ENCODE measurements at regions not wholly inside any gene's neighbourhood (a gene's known extent, or its start where the extent isn't known, plus 50 kb on each side); places are given as distances from the start of the nearest gene placed in this dataset.

- H3K27me3 ChIP-seq (replicated peaks in 1 of 2; ENCODE audit: control insufficient read depth in 2 of 2, extremely low read depth in 1 of 2, insufficient read depth in 2 of 2, low read length in 1 of 2) = no peaks in the 10 kb centered on the region
Measured at GRCh38 chr11:40062616-40063015, 1396.8 kb downstream of the LRRC4C start.

DNA sequence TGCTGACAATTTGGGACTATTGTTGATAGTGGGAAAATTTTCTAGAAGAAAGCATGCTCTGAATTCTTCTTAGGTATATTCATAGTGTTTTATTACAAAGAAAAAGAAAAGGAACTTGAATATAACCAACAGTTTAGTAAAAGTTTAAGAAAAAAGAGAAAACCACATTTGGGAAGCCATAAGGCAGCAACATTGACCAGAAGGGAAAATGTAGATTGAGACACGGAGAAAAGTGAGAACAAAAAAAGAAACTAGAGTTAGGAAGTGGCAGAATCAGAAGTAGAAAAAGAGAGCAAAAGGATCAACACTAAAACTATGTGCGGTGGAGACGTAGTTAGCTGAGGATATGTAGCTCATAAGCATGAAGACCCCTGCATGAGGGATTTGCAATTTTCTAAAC is 1398.2 kb downstream of the LRRC4C start:
- Histone ChIP-seq H3K4me1 (ENCODE audit: control insufficient read depth in 1 of 2, extremely low read depth in 1 of 2, insufficient read depth in 2 of 2, low read length in 2 of 2) (no peaks in the 10 kb centered on the region), H3K27ac (ENCODE audit: low read length) (no peak overlapping the region), H3K9me3 (no peaks in the 10 kb centered on the region), H3K4me3 (ENCODE audit: control insufficient read depth in 1 of 2, extremely low read depth in 1 of 2, low read length in 1 of 2) (no peak overlapping the region), H3K27me3 (replicated peaks in 1 of 2; ENCODE audit: control insufficient read depth in 2 of 2, extremely low read depth in 1 of 2, insufficient read depth in 2 of 2, low read length in 1 of 2) (no peaks in the 10 kb centered on the region), H3K36me3 (ENCODE audit: control insufficient read depth in 2 of 2, extremely low read depth in 1 of 2, insufficient read depth in 1 of 2, low read length in 1 of 2) (no peaks in the 10 kb centered on the region)
- CTCF ChIA-PET = no interaction called here
- Mint-ChIP-seq H3K4me3 (no peak overlapping the region), H3K36me3 (no peaks in the 10 kb centered on the region), H3K9me3 (peaks cover 20 to 30% (median 26%) of the 10 kb centered on the region in 3 donors), H3K27ac (no peak overlapping the region), H3K27me3 (no peaks in the 10 kb centered on the region), H3K4me1 (no peaks in the 10 kb centered on the region)
- no peak for DNase-seq
- POLR2A ChIA-PET = interaction anchor here in 1 of 2 donors (0.6 kb wide), 1 partner anchor 102 kb away, joined by 3 read pairs; no protein-coding TSS in a partner anchor
- 50% methylated on average over 1 of the region's 3 CpGs for WGBS (ENCODE audit: insufficient coverage)
- no peak for ATAC-seq (replicated peaks in 1 of 4)

More at GRCh38 chr11:40062616-40063015, 1396.8 kb downstream of the LRRC4C start:
- ChIA-PET POLR2A (no interaction called here), CTCF (no interaction called here)
- H3K27ac ChIP-seq (ENCODE audit: low read length) = no peak overlapping the region
- H3K9me3 Mint-ChIP-seq = peaks cover 20 to 33% (median 26%) of the 10 kb centered on the region in 3 donors
- H3K4me3 Mint-ChIP-seq = no peak overlapping the region
- H3K27me3 Mint-ChIP-seq = no peaks in the 10 kb centered on the region
- H3K4me1 ChIP-seq (ENCODE audit: control insufficient read depth in 1 of 2, extremely low read depth in 1 of 2, insufficient read depth in 2 of 2, low read length in 2 of 2) = no peaks in the 10 kb centered on the region
- H3K36me3 ChIP-seq (ENCODE audit: control insufficient read depth in 2 of 2, extremely low read depth in 1 of 2, insufficient read depth in 1 of 2, low read length in 1 of 2) = no peaks in the 10 kb centered on the region
- H3K4me3 ChIP-seq (ENCODE audit: control insufficient read depth in 1 of 2, extremely low read depth in 1 of 2, low read length in 1 of 2) = no peak overlapping the region
- DNase-seq (no peak), ATAC-seq (replicated peaks in 1 of 4) (no peak)
- WGBS (ENCODE audit: insufficient coverage) = no CpG with 5 or more reads among the region's 2 CpGs
- H3K4me1 Mint-ChIP-seq = no peaks in the 10 kb centered on the region
- no peaks in the 10 kb centered on the region for H3K36me3 Mint-ChIP-seq
- no peak overlapping the region for H3K27ac Mint-ChIP-seq
- H3K9me3 ChIP-seq = no peaks in the 10 kb centered on the region

- H3K4me3 ChIP-seq (ENCODE audit: control insufficient read depth in 1 of 2, extremely low read depth in 1 of 2, low read length in 1 of 2) = no peak overlapping the region
- ATAC-seq (replicated peaks in 1 of 4) = no peak
- H3K36me3 Mint-ChIP-seq = no peaks in the 10 kb centered on the region
- peaks cover 13 to 22% (median 15%) of the 10 kb centered on the region in 3 donors for H3K9me3 Mint-ChIP-seq
- no peaks in the 10 kb centered on the region for H3K27me3 ChIP-seq (replicated peaks in 1 of 2; ENCODE audit: control insufficient read depth in 2 of 2, extremely low read depth in 1 of 2, insufficient read depth in 2 of 2, low read length in 1 of 2)
- H3K27ac Mint-ChIP-seq = no peak overlapping the region
- H3K27me3 Mint-ChIP-seq = no peaks in the 10 kb centered on the region
- ChIA-PET POLR2A (no interaction called here), CTCF (no interaction called here)
- no peak overlapping the region for H3K27ac ChIP-seq (ENCODE audit: low read length)
- no peak overlapping the region for H3K4me3 Mint-ChIP-seq
- H3K9me3 ChIP-seq = no peaks in the 10 kb centered on the region
- no peaks in the 10 kb centered on the region for H3K4me1 ChIP-seq (ENCODE audit: control insufficient read depth in 1 of 2, extremely low read depth in 1 of 2, insufficient read depth in 2 of 2, low read length in 2 of 2)
- no peak for DNase-seq
- no peaks in the 10 kb centered on the region for H3K4me1 Mint-ChIP-seq
- H3K36me3 ChIP-seq (ENCODE audit: control insufficient read depth in 2 of 2, extremely low read depth in 1 of 2, insufficient read depth in 1 of 2, low read length in 1 of 2) = no peaks in the 10 kb centered on the region
Measured at GRCh38 chr11:40054631-40055030, 1404.8 kb downstream of the LRRC4C start.

DNA sequence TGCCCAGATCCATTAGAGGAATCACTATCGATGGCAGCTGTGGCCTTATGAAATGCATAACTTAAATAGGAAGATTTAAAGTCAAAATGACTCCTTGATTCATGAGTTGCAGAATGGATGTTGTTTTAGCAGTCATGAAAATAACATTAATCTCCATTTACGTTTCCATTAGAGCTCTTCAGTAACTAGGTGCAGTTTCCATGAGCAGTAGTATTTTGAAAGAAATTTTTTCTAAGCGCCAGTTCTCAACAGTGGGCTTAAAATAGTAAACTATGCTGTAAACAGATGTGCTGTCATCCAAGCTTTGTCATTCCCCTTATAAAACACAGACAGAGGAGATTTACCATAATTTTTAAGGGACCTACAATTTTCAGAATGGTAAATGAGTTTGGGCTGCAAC is 1414.1 kb downstream of the LRRC4C start:
- no peaks in the 10 kb centered on the region for H3K4me1 Mint-ChIP-seq
- H3K27ac ChIP-seq (ENCODE audit: low read length) = no peak overlapping the region
- no peaks in the 10 kb centered on the region for H3K4me1 ChIP-seq (ENCODE audit: control insufficient read depth in 1 of 2, extremely low read depth in 1 of 2, insufficient read depth in 2 of 2, low read length in 2 of 2)
- no peak overlapping the region for H3K4me3 Mint-ChIP-seq
- no peaks in the 10 kb centered on the region for H3K36me3 ChIP-seq (ENCODE audit: control insufficient read depth in 2 of 2, extremely low read depth in 1 of 2, insufficient read depth in 1 of 2, low read length in 1 of 2)
- DNase-seq (no peak), ATAC-seq (replicated peaks in 1 of 4) (no peak)
- H3K9me3 ChIP-seq = no peaks in the 10 kb centered on the region
- no CpG with 5 or more reads among the region's 3 CpGs for WGBS (ENCODE audit: insufficient coverage)
- ChIA-PET CTCF (no interaction called here), POLR2A (interaction anchor here in 1 of 2 donors (0.6 kb wide), 1 partner anchor 356 kb away, joined by 3 read pairs; no protein-coding TSS in a partner anchor)
- H3K27me3 Mint-ChIP-seq = no peaks in the 10 kb centered on the region
- peaks cover 20 to 33% (median 22%) of the 10 kb centered on the region in 3 donors for H3K9me3 Mint-ChIP-seq
- H3K36me3 Mint-ChIP-seq = no peaks in the 10 kb centered on the region
- no peaks in the 10 kb centered on the region for H3K27me3 ChIP-seq (replicated peaks in 1 of 2; ENCODE audit: control insufficient read depth in 2 of 2, extremely low read depth in 1 of 2, insufficient read depth in 2 of 2, low read length in 1 of 2)
- H3K27ac Mint-ChIP-seq = no peak overlapping the region
- H3K4me3 ChIP-seq (ENCODE audit: control insufficient read depth in 1 of 2, extremely low read depth in 1 of 2, low read length in 1 of 2) = no peak overlapping the region

GRCh38 chr11:40037005-40037404 is 1422.4 kb downstream of the LRRC4C start:
- CTCF ChIA-PET = no interaction called here
- no peak for DNase-seq

DNA sequence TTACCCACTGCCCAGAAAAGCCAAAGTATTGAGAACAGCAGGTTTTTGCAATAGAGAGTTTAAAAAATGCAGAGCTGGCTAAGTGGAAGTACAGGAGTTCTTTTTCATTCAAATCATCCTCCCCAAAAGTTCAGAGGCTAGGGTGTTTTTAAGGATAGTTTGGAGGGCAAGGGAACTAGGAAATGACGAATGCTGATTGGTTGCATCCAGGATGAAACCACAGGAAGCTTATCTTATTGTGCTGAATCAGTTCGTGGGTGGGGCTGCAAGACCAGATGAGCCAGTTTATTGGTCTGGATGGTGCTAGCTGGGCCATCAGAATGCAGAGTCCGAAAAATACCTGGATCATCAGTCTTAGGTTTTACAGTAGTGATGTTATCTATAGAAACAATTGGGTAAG is 1427.1 kb downstream of the LRRC4C start:
- Histone ChIP-seq H3K36me3 (ENCODE audit: control insufficient read depth in 2 of 2, extremely low read depth in 1 of 2, insufficient read depth in 1 of 2, low read length in 1 of 2) (no peaks in the 10 kb centered on the region), H3K27ac (ENCODE audit: low read length) (no peak overlapping the region), H3K4me3 (ENCODE audit: control insufficient read depth in 1 of 2, extremely low read depth in 1 of 2, low read length in 1 of 2) (no peak overlapping the region), H3K4me1 (ENCODE audit: control insufficient read depth in 1 of 2, extremely low read depth in 1 of 2, insufficient read depth in 2 of 2, low read length in 2 of 2) (no peaks in the 10 kb centered on the region), H3K27me3 (replicated peaks in 1 of 2; ENCODE audit: control insufficient read depth in 2 of 2, extremely low read depth in 1 of 2, insufficient read depth in 2 of 2, low read length in 1 of 2) (no peaks in the 10 kb centered on the region), H3K9me3 (no peaks in the 10 kb centered on the region)
- WGBS (ENCODE audit: insufficient coverage) = 43% methylated on average over 2 of the region's 3 CpGs
- Mint-ChIP-seq H3K27me3 (no peaks in the 10 kb centered on the region), H3K36me3 (no peaks in the 10 kb centered on the region), H3K9me3 (peaks cover 20 to 26% (median 24%) of the 10 kb centered on the region in 3 donors), H3K4me1 (no peaks in the 10 kb centered on the region), H3K27ac (no peak overlapping the region), H3K4me3 (no peak overlapping the region)
- ATAC-seq (replicated peaks in 1 of 4) (no peak), DNase-seq (no peak)
- ChIA-PET POLR2A (no interaction called here), CTCF (no interaction called here)

More at GRCh38 chr11:40037005-40037404, 1422.4 kb downstream of the LRRC4C start:
- Histone ChIP-seq H3K4me3 (ENCODE audit: control insufficient read depth in 1 of 2, extremely low read depth in 1 of 2, low read length in 1 of 2) (no peak overlapping the region), H3K27me3 (replicated peaks in 1 of 2; ENCODE audit: control insufficient read depth in 2 of 2, extremely low read depth in 1 of 2, insufficient read depth in 2 of 2, low read length in 1 of 2) (no peaks in the 10 kb centered on the region), H3K9me3 (no peaks in the 10 kb centered on the region), H3K27ac (ENCODE audit: low read length) (no peak overlapping the region), H3K4me1 (ENCODE audit: control insufficient read depth in 1 of 2, extremely low read depth in 1 of 2, insufficient read depth in 2 of 2, low read length in 2 of 2) (no peaks in the 10 kb centered on the region), H3K36me3 (ENCODE audit: control insufficient read depth in 2 of 2, extremely low read depth in 1 of 2, insufficient read depth in 1 of 2, low read length in 1 of 2) (no peaks in the 10 kb centered on the region)
- POLR2A ChIA-PET = no interaction called here
- Mint-ChIP-seq H3K4me1 (no peaks in the 10 kb centered on the region), H3K4me3 (no peak overlapping the region), H3K9me3 (peaks cover 19 to 36% (median 27%) of the 10 kb centered on the region in 3 donors), H3K27ac (no peak overlapping the region), H3K36me3 (no peaks in the 10 kb centered on the region), H3K27me3 (no peaks in the 10 kb centered on the region)
- no peak for ATAC-seq (replicated peaks in 1 of 4)
- WGBS (ENCODE audit: insufficient coverage) = no CpG with 5 or more reads among the region's 2 CpGs

GRCh38 chr11:40030867-40031266 is 1428.6 kb downstream of the LRRC4C start:
- WGBS (ENCODE audit: insufficient coverage) = no CpG with 5 or more reads among the region's 2 CpGs
- ATAC-seq (replicated peaks in 1 of 4) = no peak
- H3K36me3 Mint-ChIP-seq = no peaks in the 10 kb centered on the region
- H3K27me3 Mint-ChIP-seq = no peaks in the 10 kb centered on the region
- ChIA-PET CTCF (no interaction called here), POLR2A (no interaction called here)
- H3K9me3 Mint-ChIP-seq = peaks cover 13 to 20% (median 18%) of the 10 kb centered on the region in 3 donors
- Histone ChIP-seq H3K36me3 (ENCODE audit: control insufficient read depth in 2 of 2, extremely low read depth in 1 of 2, insufficient read depth in 1 of 2, low read length in 1 of 2) (no peaks in the 10 kb centered on the region), H3K4me3 (ENCODE audit: control insufficient read depth in 1 of 2, extremely low read depth in 1 of 2, low read length in 1 of 2) (no peak overlapping the region), H3K9me3 (no peaks in the 10 kb centered on the region), H3K27ac (ENCODE audit: low read length) (no peak overlapping the region), H3K4me1 (ENCODE audit: control insufficient read depth in 1 of 2, extremely low read depth in 1 of 2, insufficient read depth in 2 of 2, low read length in 2 of 2) (no peaks in the 10 kb centered on the region), H3K27me3 (replicated peaks in 1 of 2; ENCODE audit: control insufficient read depth in 2 of 2, extremely low read depth in 1 of 2, insufficient read depth in 2 of 2, low read length in 1 of 2) (no peaks in the 10 kb centered on the region)
- no peak overlapping the region for H3K4me3 Mint-ChIP-seq
- no peak for DNase-seq
- H3K4me1 Mint-ChIP-seq = no peaks in the 10 kb centered on the region
- no peak overlapping the region for H3K27ac Mint-ChIP-seq

Data from T-cell (primary cell).